A673 (cell line): ENCODE measurements at regions not wholly inside any gene's neighbourhood (a gene's known extent, or its start where the extent isn't known, plus 50 kb on each side); places are given as distances from the start of the nearest gene placed in this dataset.

Experiments used
- CTCF ChIP-seq: fragments of 300-800, 200-600 bp; sonication (generic); conservative IDR thresholded peaks from 2 replicates; pipeline ENCODE4 v1.5.1; 2017; ENCODE audit warnings: low read depth, mild to moderate bottlenecking, antibody characterized with exemption, low read length, moderate library complexity, mixed read lengths
- EZH2 ChIP-seq: fragments of 200-600 bp; sonication (generic); IDR thresholded peaks from 2 replicates; pipeline ENCODE4 v1.6.1; 2017; ENCODE audit warnings: borderline replicate concordance, low read depth, mild to moderate bottlenecking, mixed read lengths, antibody characterized with exemption, low read length; ENCODE audit not compliant: poor library complexity, severe bottlenecking

GRCh38 chr1:17488995-17489767 is 49.7 kb upstream of the RCC2 start:
- no peak for TF ChIP-seq CTCF
- TF ChIP-seq EZH2, result no peak
